Smooth muscle cell (in vitro differentiated cells): ENCODE measurements at regions not wholly inside any gene's neighbourhood (a gene's known extent, or its start where the extent isn't known, plus 50 kb on each side); places are given as distances from the start of the nearest gene placed in this dataset.

ENCODE experiments used
- DNase-seq: peaks from one replicate; lab custom pipeline; 2025; ENCODE audit not compliant: unreplicated experiment; lab: John Stamatoyannopoulos, UW
- H2AFZ ChIP-seq: fragments of 200-600 bp; sonication (generic); 2 replicates; pipeline ENCODE4 v1.6.0; 2016; ENCODE audit warnings: antibody characterized with exemption, low read depth, mild to moderate bottlenecking
- H3F3A ChIP-seq: fragments of 200-600 bp; sonication (generic); 2 replicates; pipeline ENCODE4 v1.6.0; 2017; ENCODE audit warnings: antibody characterized with exemption, low read depth
- H3K27ac ChIP-seq: fragments of 200-600 bp; sonication (generic); 2 replicates; pipeline ENCODE4 v1.5.1; 2016; ENCODE audit warnings: low read depth, mild to moderate bottlenecking
- H3K27me3 ChIP-seq: fragments of 200-600 bp; sonication (generic); 2 replicates; pipeline ENCODE4 v1.6.1; 2016; ENCODE audit warnings: low read depth, mild to moderate bottlenecking
- H3K36me3 ChIP-seq: fragments of 200-600 bp; sonication (generic); 2 replicates; pipeline ENCODE4 v1.5.1; 2016; ENCODE audit warnings: low read depth
- H3K4me1 ChIP-seq: fragments of 200-600 bp; sonication (generic); 2 replicates; pipeline ENCODE4 v1.5.1; 2016; ENCODE audit warnings: low read depth
- H3K4me2 ChIP-seq: fragments of 200-600 bp; sonication (generic); 2 replicates; pipeline ENCODE4 v1.6.0; 2016; ENCODE audit warnings: mild to moderate bottlenecking
- H3K4me3 ChIP-seq: fragments of 200-600 bp; sonication (generic); 2 replicates; pipeline ENCODE4 v1.5.1; 2016; ENCODE audit warnings: mild to moderate bottlenecking
- H3K79me2 ChIP-seq: fragments of 200-600 bp; sonication (generic); 2 replicates; pipeline ENCODE4 v1.6.0; 2016; ENCODE audit warnings: low read depth, mild to moderate bottlenecking
- H3K9ac ChIP-seq: fragments of 200-600 bp; sonication (generic); 2 replicates; pipeline ENCODE4 v1.6.0; 2016; ENCODE audit warnings: low read depth
- H3K9me3 ChIP-seq: fragments of 200-600 bp; sonication (generic); replicated peaks from 2 replicates; pipeline ENCODE4 v1.5.1; 2016; ENCODE audit warnings: low read depth
- H4K20me1 ChIP-seq: fragments of 200-600 bp; sonication (generic); 2 replicates; pipeline ENCODE4 v1.6.0; 2016; ENCODE audit warnings: low read depth
- CTCF ChIP-seq: fragments of 200-600 bp; sonication (generic); IDR thresholded peaks from 2 replicates; pipeline ENCODE4 v1.5.1; 2017; ENCODE audit warnings: borderline replicate concordance, mild to moderate bottlenecking, antibody characterized with exemption; ENCODE audit not compliant: insufficient read depth, poor library complexity, severe bottlenecking
- WGBS: methylation state at CpG from one replicate; pipeline ENCODE4 v1.1.7; 2016; ENCODE audit warnings: low lambda C conversion rate; 5-methylcytosine and 5-hydroxymethylcytosine counted together

GRCh38 chr9:75582870-75583269, 307.6 kb upstream of the PCSK5 start:
- no peaks in the 10 kb centered on the region for H3F3A ChIP-seq
- H3K4me3 ChIP-seq = no peak overlapping the region
- no peaks in the 10 kb centered on the region for H3K9me3 ChIP-seq
- 91% methylated on average over 2 of the region's 2 CpGs for WGBS
- no peak overlapping the region for H2AFZ ChIP-seq
- H3K4me2 ChIP-seq = no peak overlapping the region
- no peak overlapping the region for H3K27ac ChIP-seq
- no peak for TF ChIP-seq CTCF
- H3K36me3 ChIP-seq = no peaks in the 10 kb centered on the region
- H4K20me1 ChIP-seq = no peaks in the 10 kb centered on the region
- H3K4me1 ChIP-seq = no peaks in the 10 kb centered on the region
- no peak for DNase-seq
- H3K27me3 ChIP-seq = no peaks in the 10 kb centered on the region
- no peaks in the 10 kb centered on the region for H3K79me2 ChIP-seq
- no peak overlapping the region for H3K9ac ChIP-seq

GRCh38 chr9:75588808-75589207, 301.7 kb upstream of the PCSK5 start:
- H3K4me3 ChIP-seq = no peak overlapping the region
- no peak for DNase-seq
- H3K36me3 ChIP-seq = no peaks in the 10 kb centered on the region
- no peak overlapping the region for H3K9ac ChIP-seq
- no peaks in the 10 kb centered on the region for H3K27me3 ChIP-seq
- WGBS = 77% methylated on average over 2 of the region's 2 CpGs
- no peaks in the 10 kb centered on the region for H3F3A ChIP-seq
- no peak overlapping the region for H3K27ac ChIP-seq
- H2AFZ ChIP-seq = no peak overlapping the region
- H3K9me3 ChIP-seq = no peaks in the 10 kb centered on the region
- TF ChIP-seq CTCF = peak; percentile 30
- H3K4me1 ChIP-seq = no peaks in the 10 kb centered on the region
- no peaks in the 10 kb centered on the region for H3K79me2 ChIP-seq
- no peak overlapping the region for H3K4me2 ChIP-seq
- no peaks in the 10 kb centered on the region for H4K20me1 ChIP-seq

GRCh38 chr9:75589497-75589896, 301.0 kb upstream of the PCSK5 start:
- H3K27ac ChIP-seq = no peak overlapping the region

More at GRCh38 chr9:75589497-75589896, 301.0 kb upstream of the PCSK5 start:
- Histone ChIP-seq H3K79me2 (no peaks in the 10 kb centered on the region), H3K4me1 (no peaks in the 10 kb centered on the region), H3K36me3 (no peaks in the 10 kb centered on the region), H2AFZ (no peak overlapping the region), H3K4me3 (no peak overlapping the region), H3K9me3 (no peaks in the 10 kb centered on the region), H4K20me1 (no peaks in the 10 kb centered on the region), H3F3A (no peaks in the 10 kb centered on the region), H3K4me2 (no peak overlapping the region), H3K9ac (no peak overlapping the region), H3K27me3 (no peaks in the 10 kb centered on the region)
- WGBS = 63% methylated on average over 2 of the region's 2 CpGs
- TF ChIP-seq CTCF = no peak
- no peak for DNase-seq
